ENCODE measurements at regions not wholly inside any gene's neighbourhood (a gene's known extent, or its start where the extent isn't known, plus 50 kb on each side); places are given as distances from the start of the nearest gene placed in this dataset.

DNA sequence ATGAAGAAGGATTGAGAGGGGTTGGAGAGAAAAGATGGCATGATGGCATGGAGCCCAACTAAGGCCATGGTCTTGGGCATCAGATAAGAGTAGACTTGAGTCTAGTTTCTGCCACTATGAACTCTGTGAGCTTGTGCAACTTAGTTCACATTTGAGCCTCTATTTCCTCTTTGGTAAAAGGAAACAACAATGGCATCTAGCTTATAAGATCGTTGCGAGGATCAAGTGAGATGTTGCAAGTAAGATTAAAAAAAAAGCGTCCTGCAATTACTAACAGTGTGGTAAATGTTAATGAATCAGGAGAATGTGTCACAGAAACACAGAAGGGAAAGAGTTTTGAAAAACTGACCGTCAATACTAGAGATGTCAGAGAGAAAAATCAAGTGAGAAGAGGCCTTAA lies 202.9 kb upstream of the FGGY start:
- TF ChIP-seq, protein P1, sequence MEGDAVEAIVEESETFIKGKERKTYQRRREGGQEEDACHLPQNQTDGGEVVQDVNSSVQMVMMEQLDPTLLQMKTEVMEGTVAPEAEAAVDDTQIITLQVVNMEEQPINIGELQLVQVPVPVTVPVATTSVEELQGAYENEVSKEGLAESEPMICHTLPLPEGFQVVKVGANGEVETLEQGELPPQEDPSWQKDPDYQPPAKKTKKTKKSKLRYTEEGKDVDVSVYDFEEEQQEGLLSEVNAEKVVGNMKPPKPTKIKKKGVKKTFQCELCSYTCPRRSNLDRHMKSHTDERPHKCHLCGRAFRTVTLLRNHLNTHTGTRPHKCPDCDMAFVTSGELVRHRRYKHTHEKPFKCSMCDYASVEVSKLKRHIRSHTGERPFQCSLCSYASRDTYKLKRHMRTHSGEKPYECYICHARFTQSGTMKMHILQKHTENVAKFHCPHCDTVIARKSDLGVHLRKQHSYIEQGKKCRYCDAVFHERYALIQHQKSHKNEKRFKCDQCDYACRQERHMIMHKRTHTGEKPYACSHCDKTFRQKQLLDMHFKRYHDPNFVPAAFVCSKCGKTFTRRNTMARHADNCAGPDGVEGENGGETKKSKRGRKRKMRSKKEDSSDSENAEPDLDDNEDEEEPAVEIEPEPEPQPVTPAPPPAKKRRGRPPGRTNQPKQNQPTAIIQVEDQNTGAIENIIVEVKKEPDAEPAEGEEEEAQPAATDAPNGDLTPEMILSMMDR (IDR thresholded peaks at IDR 0.05), result no peak
- TF ChIP-seq POLR2A (IDR thresholded peaks at IDR 0.05), result no peak
